Stomach (tissue), 8 donors: ENCODE measurements at regions not wholly inside any gene's neighbourhood (a gene's known extent, or its start where the extent isn't known, plus 50 kb on each side); places are given as distances from the start of the nearest gene placed in this dataset.

ENCODE experiments used
- DNase-seq, 2 donors: peaks; one replicate each; pipeline versions ENCODE4 v3.0.0 to v3.0.0-alpha.2; 2013 to 2019
- H3K27ac ChIP-seq, 5 donors: fragments of 200-600 bp in 4 of 5; sonication (generic) in 4 of 5; one replicate each; pipeline ENCODE4 v1.5.1; 2013 to 2019; ENCODE audit warnings: mild to moderate bottlenecking in 1 of 5, moderate library complexity in 1 of 5
- H3K27me3 ChIP-seq, 3 donors: fragments of 200-600 bp; sonication (generic); one replicate each; pipeline ENCODE4 v1.5.1; 2017 to 2019; ENCODE audit warnings: mixed run types in 1 of 3
- H3K36me3 ChIP-seq, 4 donors: fragments of 200-600 bp; sonication (generic); 1 replicate in 3 of 4; 2 replicates in 1 of 4; pipeline ENCODE4 v1.5.1; 2016 to 2019
- H3K4me1 ChIP-seq, 4 donors: fragments of 200-600 bp; sonication (generic); one replicate each; pipeline ENCODE4 v1.5.1; 2016 to 2019
- H3K4me3 ChIP-seq, 4 donors: fragments of 200-600 bp; sonication (generic) in 3 of 4; one replicate each; pipeline ENCODE4 v1.5.1; 2016 to 2019; ENCODE audit warnings: mild to moderate bottlenecking in 1 of 4
- H3K9me3 ChIP-seq, 4 donors: fragments of 200-600 bp; sonication (generic); one replicate each; pipeline ENCODE4 v1.5.1; 2016 to 2019
- CTCF ChIP-seq, 7 experiments: fragments of 450-650 bp in 4 of 7; fragments of 200-600 bp in 3 of 7; sonication (generic) in 3 of 7; IDR thresholded peaks; one replicate each; pipeline ENCODE4 v1.5.1; 2016 to 2019; ENCODE audit warnings: antibody characterized with exemption in 7 of 7, control low read depth in 2 of 7, mild to moderate bottlenecking in 1 of 7
- EP300 ChIP-seq: sonication (generic); formaldehyde crosslinking; IDR thresholded peaks from one replicate; pipeline ENCODE4 v1.6.1; 2017; ENCODE audit warnings: antibody characterized with exemption
- POLR2A ChIP-seq, 4 donors: fragments of 450-650 bp; IDR thresholded peaks; one replicate each; pipeline ENCODE4 v1.6.1; 2016; ENCODE audit warnings: antibody characterized with exemption in 4 of 4, control low read depth in 2 of 4, mild to moderate bottlenecking in 1 of 4, moderate library complexity in 1 of 4
- POLR2AphosphoS5 ChIP-seq, 3 donors: sonication (generic); formaldehyde crosslinking; IDR thresholded peaks; one replicate each; pipeline ENCODE4 v1.6.1; 2016; ENCODE audit warnings: antibody characterized with exemption in 3 of 3
- WGBS, 5 donors: extraction: QIAGEN DNeasy Blood & Tissue Kit in 3 of 5; methylation state at CpG; one replicate each; pipeline versions ENCODE4 v1.1.5 to v1.1.7; 2013 to 2018; 5-methylcytosine and 5-hydroxymethylcytosine counted together
- intact Hi-C: fragments of 100-400 bp; cut with DNase I; formaldehyde crosslinking; loops from one replicate; pipeline ENCODE4 v1.15.1; 2023; ENCODE audit warnings: low total_unique reads
- donor health status: healthy with polysubstance abuse.
- donor health status: Bipolar disorder and iron deficiency.
- donor health status: healthy.

DNA sequence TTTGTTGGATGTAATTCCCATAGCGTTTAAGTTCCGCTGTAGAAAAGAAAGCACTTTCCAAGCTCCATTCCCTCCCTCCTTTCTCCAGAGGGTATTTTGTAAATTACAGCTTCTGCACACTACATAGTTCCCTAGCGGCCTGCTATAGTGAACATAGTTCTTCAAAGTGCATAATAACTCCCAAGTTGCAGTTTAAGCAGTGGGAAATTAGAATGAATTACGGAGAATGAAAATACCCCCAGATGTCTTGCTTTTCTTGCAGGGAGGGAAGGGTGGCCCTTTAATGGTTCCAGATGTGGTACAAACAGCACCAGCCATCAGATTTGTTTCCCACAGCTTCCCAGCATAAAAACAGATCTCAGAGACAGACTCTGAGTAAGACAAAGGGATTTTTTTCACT lies 893.9 kb downstream of the SUCLG1 start:
- TF ChIP-seq POLR2AphosphoS5 (IDR thresholded peaks at IDR 0.05) = no peak
- no peak for TF ChIP-seq EP300
- TF ChIP-seq POLR2A (IDR thresholded peaks at IDR 0.05) = no peak
- TF ChIP-seq CTCF (IDR thresholded peaks at IDR 0.05) = no peak

DNA sequence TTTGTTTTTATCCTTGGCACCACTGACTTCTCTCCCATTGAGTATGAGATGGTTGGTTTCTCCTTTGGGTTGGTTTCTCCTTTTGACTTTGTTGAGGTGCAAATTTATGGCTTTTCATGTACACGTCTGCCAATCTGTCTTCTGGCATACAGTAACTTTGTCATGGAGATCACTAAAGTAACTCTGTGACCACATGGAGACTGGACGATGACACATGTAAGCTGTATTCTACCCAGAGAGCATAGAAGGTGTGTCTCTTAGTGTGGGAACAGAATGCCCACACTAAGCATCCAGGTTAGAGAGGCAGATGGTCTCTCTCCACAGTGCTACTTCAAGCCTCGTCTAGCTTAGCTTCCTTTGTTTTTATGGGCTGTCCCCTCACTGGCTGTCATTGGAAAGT lies 897.5 kb downstream of the SUCLG1 start:
- H3K36me3 ChIP-seq = no peaks in the 10 kb centered on the region
- H3K4me1 ChIP-seq = no peaks in the 10 kb centered on the region
- no peaks in the 10 kb centered on the region for H3K27me3 ChIP-seq
- no peak for DNase-seq
- WGBS, 5 donors = 60 to 76% (median 69%) methylated on average over 3 of the region's 3 CpGs
- H3K27ac ChIP-seq = no peak overlapping the region
- H3K4me3 ChIP-seq = no peak overlapping the region
- peaks cover 0 to 9% (median 3%) of the 10 kb centered on the region in 4 donors for H3K9me3 ChIP-seq
- no peak for TF ChIP-seq POLR2AphosphoS5 (IDR thresholded peaks at IDR 0.05)
- TF ChIP-seq POLR2A (IDR thresholded peaks at IDR 0.05) = no peak
- intact Hi-C loops = no loop called here

More for the DNA sequence above, 893.9 kb downstream of the SUCLG1 start:
- Histone ChIP-seq H3K9me3 (no peaks in the 10 kb centered on the region), H3K4me1 (no peaks in the 10 kb centered on the region), H3K36me3 (no peaks in the 10 kb centered on the region), H3K27me3 (no peaks in the 10 kb centered on the region), H3K4me3 (no peak overlapping the region), H3K27ac (no peak overlapping the region)
- intact Hi-C loops = no loop called here
- no peak for DNase-seq
- 55 to 70% (median 65%) methylated on average over 4 of the region's 4 CpGs for WGBS, 5 donors

GRCh38 chr2:83536556-83536955 lies 922.5 kb downstream of the SUCLG1 start:
- H3K27ac ChIP-seq = no peak overlapping the region
- no peaks in the 10 kb centered on the region for H3K27me3 ChIP-seq
- no peaks in the 10 kb centered on the region for H3K9me3 ChIP-seq
- intact Hi-C loops = no loop called here
- 32 to 46% (median 41%) methylated on average over 2 of the region's 2 CpGs for WGBS, 5 donors
- no peak for TF ChIP-seq POLR2AphosphoS5 (IDR thresholded peaks at IDR 0.05)
- TF ChIP-seq POLR2A (IDR thresholded peaks at IDR 0.05) = no peak
- no peak for TF ChIP-seq EP300
- no peak for TF ChIP-seq CTCF (IDR thresholded peaks at IDR 0.05)
- no peaks in the 10 kb centered on the region for H3K36me3 ChIP-seq
- no peak overlapping the region for H3K4me3 ChIP-seq
- DNase-seq = no peak
- no peaks in the 10 kb centered on the region for H3K4me1 ChIP-seq

DNA sequence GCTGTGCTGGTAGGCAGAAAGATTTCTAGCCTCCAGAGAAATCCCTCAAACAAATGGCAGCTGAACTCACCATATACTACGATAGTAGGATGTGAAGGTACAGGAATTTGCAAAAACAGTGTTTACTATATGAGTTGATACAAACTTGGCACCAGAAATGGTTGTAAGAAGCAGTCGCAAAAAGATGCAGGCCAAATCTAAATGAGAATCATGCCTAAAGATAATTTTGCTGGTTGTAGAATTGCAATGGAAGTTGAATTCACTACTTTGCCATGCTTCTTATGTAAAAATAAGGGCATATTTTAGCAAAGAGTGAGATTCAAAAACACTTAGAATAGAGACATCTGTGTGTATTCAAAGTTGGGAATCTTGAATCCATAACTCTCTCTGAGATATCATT lies 924.7 kb downstream of the SUCLG1 start:
- intact Hi-C loops = no loop called here
- TF ChIP-seq CTCF (IDR thresholded peaks at IDR 0.05) (no peak), POLR2A (IDR thresholded peaks at IDR 0.05) (no peak), POLR2AphosphoS5 (IDR thresholded peaks at IDR 0.05) (no peak), EP300 (no peak)
- no peaks in the 10 kb centered on the region for H3K36me3 ChIP-seq
- no peaks in the 10 kb centered on the region for H3K9me3 ChIP-seq
- 77 to 86% (median 82%) methylated on average over 2 of the region's 2 CpGs for WGBS, 5 donors
- no peak overlapping the region for H3K27ac ChIP-seq
- no peak overlapping the region for H3K4me3 ChIP-seq
- no peaks in the 10 kb centered on the region for H3K27me3 ChIP-seq
- no peak for DNase-seq
- no peaks in the 10 kb centered on the region for H3K4me1 ChIP-seq

DNA sequence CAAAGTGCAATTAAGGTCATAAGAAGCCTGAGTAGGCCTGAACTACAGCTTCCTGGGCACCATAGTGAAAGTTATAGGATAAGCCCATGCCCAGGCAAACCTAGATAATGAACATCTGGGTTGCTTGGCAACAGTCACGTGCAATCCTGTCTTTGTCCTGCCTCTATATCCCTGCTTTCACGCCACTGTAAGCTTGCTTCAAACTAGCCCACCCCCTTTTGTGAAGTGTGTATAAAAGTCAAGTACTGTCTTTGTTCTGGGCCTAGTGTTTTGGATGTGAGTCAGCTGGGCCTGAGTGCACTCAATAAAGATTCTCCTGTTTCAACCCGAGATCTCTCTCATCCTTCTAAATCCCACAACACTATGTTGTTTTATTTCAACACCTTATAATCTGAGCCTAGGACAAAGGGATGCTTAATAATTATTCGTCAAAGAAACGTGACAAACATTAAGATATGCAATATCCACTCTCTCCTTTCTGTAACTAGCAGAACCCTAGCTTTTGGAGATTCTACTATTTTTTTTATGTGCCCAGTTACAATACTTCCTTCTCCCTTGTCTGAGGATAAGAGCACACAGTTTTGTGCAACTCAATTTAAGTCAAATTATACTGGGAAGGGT lies 927.8 kb downstream of the SUCLG1 start:
- 57 to 74% (median 65%) methylated on average over 5 of the region's 5 CpGs for WGBS, 5 donors
- Histone ChIP-seq H3K27me3 (no peaks in the 10 kb centered on the region), H3K4me3 (no peak overlapping the region), H3K4me1 (no peaks in the 10 kb centered on the region), H3K36me3 (no peaks in the 10 kb centered on the region), H3K9me3 (no peaks in the 10 kb centered on the region), H3K27ac (no peak overlapping the region)
- TF ChIP-seq CTCF (IDR thresholded peaks at IDR 0.05) = no peak
- TF ChIP-seq POLR2AphosphoS5 (IDR thresholded peaks at IDR 0.05) = no peak
- no peak for TF ChIP-seq POLR2A (IDR thresholded peaks at IDR 0.05)
- no peak for TF ChIP-seq EP300
- intact Hi-C loops = no loop called here
- DNase-seq = no peak
